Hepatocyte (in vitro differentiated cells): ENCODE measurements at regions not wholly inside any gene's neighbourhood (a gene's known extent, or its start where the extent isn't known, plus 50 kb on each side); places are given as distances from the start of the nearest gene placed in this dataset.

Source experiments
- CTCF ChIP-seq: fragments of 200-600 bp; sonication (generic); IDR thresholded peaks from 2 replicates; pipeline ENCODE4 v1.5.1; 2016; ENCODE audit warnings: antibody characterized with exemption, mild to moderate bottlenecking; ENCODE audit not compliant: poor library complexity
- EZH2phosphoT487 ChIP-seq: fragments of 200-600 bp; sonication (generic); IDR thresholded peaks from one replicate; pipeline ENCODE4 v1.6.1; 2018; ENCODE audit warnings: antibody characterized with exemption, mild to moderate bottlenecking, low read depth, moderate library complexity; ENCODE audit not compliant: unreplicated experiment, severe bottlenecking

- no peak for TF ChIP-seq EZH2phosphoT487
- TF ChIP-seq CTCF: no peak
Observed at GRCh38 chr2:239539776-239540100, 138.9 kb upstream of the HDAC4 start.
